ENCODE measurements at regions not wholly inside any gene's neighbourhood (a gene's known extent, or its start where the extent isn't known, plus 50 kb on each side); places are given as distances from the start of the nearest gene placed in this dataset.
"Not testable (repeated sequence)": the region's sequence is repeated elsewhere in the genome, so short reads cannot be mapped to it uniquely, and the experiment has no call there.

DNA sequence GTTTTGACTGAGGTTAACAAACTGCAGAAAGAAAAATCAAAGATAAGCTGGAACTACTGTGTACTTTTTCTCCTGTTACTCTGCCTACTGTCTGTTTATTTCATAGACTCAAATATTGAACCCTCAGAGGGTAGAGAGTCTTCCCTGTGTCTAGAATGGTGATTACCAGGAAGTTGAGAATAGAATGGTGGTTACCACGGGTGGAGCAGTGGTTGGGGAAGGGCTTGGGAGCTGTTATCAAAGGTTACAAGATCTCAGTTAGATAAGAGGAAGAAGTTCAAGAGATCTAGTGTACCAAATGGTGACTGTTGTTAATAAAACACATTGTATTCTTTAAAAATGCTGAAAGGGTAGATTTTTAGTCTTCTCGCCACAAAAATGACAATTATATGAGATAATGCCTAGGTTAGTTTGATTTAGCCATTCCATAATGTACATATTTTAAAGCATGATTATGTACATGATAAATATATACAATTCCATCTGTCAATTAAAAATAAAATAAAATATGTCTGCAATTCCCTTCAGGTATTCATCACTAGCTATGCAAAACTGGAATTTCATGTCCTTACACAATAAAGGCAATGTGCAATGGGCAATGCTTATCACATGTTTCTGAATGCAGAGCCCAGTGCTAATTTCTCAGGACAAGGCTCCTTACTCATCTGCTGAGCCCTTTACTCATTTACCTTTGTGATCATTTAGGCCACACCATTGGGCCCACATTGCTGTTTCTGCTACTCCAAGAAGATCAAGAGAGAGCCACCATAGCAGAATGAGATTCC is 474.3 kb upstream of the CAMK1G start:
- DNase-seq (ENCODE audit: low spot score), result no peak

DNA sequence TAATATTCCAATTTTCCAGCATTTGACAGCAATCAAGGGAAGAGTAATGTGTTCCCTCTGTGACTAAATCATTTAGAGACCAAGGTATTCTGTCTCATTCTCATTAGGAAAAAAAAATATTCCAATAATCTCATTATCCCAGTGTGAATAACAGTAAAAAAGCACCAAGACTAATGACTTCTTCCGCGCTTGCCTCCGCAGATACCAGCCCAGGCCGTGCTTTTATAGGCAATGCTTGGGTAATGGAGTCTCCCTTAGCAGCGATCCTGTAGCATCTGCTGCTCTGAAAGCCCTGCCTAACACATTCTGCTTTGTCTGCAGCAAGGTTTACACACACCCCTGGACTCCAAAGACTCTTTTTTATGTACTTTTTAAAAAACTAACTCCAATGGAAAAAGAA is 470.0 kb upstream of the CAMK1G start:
- no peak for DNase-seq (ENCODE audit: low spot score)

DNA sequence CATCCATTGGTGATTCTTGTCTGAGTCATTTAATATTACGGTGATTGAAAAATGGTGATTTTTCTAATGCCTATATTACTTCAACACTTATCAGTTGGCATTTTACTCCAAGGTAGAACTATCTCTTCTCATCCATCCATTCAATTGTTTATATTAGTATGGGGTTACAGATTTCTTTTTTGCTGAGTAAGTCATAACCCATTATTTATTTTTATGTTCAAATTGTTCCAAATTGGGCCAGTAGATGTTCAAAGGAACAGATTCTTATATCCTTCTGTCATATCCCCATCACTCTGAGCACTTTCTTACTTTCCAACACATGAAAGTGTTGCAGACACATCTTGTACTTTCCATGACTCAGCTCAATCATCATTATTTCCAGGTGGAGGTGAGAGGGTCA is 466.8 kb upstream of the CAMK1G start:
- no peak for DNase-seq (ENCODE audit: low spot score)

DNA sequence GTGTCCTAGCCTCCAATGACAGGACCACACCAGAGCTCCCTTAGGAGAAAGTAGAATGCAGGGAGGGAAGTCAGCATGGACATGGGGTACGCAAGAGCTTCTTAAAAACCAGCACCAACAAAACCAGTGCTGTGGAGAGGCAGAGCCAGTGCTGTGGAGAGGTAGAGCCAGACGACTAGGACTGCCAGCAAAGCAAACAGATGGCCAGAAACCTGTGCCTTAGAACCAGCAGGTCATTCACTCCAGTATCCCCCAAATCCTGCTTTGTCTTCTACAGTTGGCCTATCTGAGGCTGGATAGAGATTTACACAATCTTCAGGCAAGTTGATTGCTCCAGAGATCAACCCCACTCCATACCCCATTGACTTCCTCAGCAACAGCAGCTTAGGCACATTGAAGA is 459.9 kb upstream of the CAMK1G start:
- DNase-seq (ENCODE audit: low spot score), result no peak

DNA sequence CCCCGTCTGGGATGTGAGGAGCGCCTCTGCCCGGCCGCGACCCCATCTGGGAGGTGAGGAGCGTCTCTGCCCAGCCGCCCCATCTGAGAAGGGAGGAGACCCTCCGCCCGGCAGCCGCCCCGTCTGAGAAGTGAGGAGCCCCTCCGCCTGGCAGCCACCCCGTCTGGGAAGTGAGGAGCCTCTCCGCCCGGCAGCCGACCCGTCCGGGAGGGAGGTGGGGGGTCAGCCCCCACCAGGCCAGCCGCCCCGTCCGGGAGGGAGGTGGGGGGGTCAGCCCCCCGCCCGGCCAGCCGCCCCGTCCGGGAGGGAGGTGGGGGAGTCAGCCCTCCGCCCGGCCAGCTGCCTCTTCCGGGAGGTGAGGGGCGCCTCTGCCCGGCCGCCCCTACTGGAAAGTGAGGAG is 454.4 kb upstream of the CAMK1G start:
- not testable (repeated sequence) for DNase-seq (ENCODE audit: low spot score)

DNA sequence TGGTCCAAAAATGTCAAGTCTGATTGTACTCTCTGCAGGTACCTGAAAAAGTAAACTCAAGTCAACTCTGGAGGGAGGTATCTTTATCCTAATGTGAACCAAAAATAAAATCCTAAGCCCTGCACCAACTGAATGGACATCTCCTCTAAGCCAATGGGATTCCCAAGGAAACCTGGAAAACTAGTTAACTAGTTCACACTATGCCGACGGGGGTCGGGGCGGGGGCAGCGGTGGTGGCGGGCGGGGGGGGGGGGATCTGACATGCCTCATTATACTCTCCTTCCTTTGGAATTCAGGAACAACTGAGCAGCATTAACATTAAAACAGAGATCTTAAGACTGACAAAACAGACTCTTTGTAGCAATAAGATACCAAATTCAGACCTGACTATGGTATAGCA is 452.6 kb upstream of the CAMK1G start:
- no peak for DNase-seq (ENCODE audit: low spot score)

DNA sequence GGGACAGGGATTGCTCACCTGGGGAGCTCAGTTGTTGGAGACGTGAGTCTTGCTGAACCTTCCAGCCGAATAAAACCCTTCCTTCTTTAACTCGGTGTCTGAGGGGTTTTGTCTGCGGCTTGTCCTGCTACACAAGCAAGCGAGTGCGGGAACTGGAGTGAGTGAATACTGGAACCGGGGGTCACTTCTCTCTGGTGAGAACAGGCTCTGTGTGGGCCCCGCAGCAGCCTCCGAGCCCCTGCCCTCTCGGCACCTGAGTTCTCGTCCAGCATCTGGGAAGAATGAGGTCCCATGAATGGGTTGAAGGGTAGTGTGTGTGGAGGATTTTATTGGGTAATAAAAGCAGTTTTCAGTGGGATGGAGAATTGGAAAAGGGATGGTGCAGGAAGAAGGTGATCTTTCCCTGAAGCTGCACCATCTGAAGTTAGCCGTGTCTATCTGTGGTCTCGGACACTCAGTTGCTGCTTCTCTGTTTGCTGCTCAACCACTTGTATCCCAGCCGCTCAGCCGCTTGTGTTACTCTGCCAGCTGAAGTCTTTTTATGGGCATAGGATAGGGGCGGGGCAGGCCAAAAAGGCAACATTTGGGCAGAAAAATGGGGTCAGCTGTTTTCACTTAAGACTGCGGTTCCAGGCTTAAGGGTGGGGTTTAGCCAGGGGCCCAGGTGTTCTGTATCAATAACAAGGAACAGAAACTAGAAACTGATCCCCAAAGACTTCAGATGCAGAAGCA is 450.6 kb upstream of the CAMK1G start:
- no peak for DNase-seq (ENCODE audit: low spot score)

DNA sequence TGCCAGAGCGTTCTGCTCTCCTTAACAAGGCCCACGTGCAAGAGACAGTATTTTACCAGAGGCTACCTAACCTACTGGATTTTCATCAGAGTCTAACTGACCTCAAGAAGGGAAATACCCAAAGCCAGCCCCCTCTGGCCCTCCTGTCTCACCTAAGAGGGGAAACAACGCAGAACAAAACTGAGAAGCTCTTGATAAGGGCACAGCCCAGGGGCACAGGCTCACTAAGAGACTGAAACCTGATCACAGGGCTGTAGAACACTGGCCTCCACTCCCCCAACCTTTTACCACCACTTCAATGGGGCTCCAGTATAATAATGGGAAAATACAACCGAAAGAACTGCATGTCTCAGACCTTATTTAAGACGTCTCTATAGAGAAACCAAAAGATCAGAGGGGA is 449.5 kb upstream of the CAMK1G start:
- DNase-seq (ENCODE audit: low spot score), result no peak

DNA sequence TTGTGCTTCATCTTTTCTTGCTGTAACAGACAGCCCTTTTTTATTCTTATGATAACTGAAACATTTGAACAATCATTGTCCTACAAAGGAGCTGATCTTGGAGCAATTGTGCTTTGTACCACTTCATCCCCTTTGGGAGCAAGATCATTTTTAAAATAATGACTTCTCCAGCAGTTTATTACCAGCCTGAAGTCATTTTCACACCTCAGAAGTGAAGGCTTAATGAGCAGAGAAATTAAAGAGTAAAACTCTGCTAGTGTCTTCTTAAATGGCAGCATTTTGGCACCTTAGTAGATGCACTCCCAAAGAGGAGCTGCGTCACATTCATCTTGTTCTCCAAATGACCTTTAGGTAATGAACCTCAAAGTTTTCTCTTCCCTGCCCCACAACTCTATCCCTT is 439.6 kb upstream of the CAMK1G start:
- DNase-seq (ENCODE audit: low spot score), result no peak

DNA sequence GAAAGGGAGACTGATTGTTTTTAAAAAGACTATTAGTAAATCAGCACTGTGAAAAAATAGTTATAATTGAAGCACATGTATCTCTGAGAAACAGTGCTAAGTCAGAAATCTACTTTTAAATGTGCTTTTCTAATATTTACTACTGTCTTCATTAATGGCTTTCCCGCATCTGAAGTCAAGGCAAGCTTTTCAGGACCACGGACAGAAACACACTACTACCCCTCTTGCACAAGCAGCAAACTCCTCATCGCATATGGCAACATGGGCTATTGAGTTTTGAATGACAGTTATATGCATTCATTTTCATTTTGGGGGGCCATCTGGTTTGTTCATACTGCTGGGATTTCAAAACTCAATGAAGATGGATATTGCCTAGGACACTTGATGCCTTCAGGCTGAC is 433.4 kb upstream of the CAMK1G start:
- DNase-seq (ENCODE audit: low spot score), result peak; percentile 58

DNA sequence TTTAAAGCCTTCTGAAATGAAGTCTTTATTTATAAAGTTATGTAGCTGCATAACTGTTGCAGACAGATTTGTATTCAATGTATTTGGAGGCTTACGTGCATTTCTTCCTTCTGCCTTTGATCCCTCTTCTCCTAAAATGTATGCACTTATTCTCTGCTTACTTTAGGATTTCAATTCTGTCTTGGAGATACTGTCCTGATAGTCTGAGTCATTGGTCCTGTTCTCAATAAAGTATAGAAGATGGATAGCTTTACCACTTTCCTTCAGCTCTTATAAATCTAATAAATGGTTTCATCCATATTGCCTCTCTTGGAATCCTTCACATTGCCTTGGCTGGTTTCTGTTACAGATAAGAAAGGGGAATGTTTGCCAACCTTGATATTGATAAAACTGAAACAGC is 430.1 kb upstream of the CAMK1G start:
- DNase-seq (ENCODE audit: low spot score), result no peak

DNA sequence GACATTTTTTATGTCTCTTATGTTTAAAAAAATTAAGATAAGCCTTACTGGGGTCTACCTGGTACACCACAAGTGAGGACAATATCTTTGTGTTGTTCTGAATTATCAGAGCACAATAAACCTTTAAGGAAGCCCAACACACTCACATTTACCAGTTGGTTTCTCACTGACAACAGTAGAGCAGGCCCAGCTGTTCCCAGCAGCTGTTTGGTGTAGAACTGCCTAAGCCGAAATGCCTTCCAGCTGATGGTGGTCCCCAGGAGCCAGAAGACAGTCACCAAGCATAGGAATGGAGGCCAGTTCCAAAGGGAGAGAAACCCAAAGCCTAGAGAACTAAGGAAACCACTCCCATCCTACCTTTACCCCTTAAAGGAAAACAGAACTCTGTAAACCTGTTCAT is 428.6 kb upstream of the CAMK1G start:
- DNase-seq (ENCODE audit: low spot score), result no peak

DNA sequence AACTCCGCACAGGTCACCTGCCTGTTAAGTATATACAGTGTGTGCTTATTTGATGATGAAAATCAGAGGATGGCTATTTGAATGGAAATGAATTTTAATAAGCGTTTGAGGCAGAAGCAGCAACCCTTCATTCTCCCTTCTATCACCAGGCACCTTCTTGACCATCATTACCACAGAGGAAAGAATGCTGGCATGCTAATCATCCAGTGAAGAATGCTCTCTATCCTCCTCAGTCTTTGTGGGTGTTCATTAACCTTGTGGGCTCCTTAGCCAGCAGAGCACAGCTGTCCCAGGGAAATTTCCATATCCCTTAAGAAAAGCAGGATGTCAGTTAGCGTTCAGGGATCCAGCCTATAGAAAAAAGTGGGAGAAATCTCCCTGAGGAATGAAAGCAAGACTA is 428.0 kb upstream of the CAMK1G start:
- DNase-seq (ENCODE audit: low spot score), result no peak

DNA sequence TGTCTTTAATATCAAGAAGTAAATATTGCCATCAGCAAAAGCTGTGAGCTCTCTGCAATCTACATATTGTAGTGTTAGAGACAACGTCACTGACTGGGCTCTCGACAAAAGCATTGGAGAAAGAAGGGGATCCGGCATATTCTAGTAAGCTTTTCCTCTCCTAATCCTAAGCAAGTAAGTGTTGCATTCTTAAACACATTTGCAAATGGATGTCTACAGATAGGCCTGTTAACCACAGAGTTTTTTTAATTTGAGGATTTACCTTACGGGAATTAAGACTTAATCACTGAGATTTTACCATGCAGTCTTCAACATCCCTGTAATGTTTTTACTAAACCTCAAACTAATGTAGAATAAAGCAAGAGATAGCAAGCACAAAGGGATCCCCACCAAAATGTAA is 426.5 kb upstream of the CAMK1G start:
- no peak for DNase-seq (ENCODE audit: low spot score)

DNA sequence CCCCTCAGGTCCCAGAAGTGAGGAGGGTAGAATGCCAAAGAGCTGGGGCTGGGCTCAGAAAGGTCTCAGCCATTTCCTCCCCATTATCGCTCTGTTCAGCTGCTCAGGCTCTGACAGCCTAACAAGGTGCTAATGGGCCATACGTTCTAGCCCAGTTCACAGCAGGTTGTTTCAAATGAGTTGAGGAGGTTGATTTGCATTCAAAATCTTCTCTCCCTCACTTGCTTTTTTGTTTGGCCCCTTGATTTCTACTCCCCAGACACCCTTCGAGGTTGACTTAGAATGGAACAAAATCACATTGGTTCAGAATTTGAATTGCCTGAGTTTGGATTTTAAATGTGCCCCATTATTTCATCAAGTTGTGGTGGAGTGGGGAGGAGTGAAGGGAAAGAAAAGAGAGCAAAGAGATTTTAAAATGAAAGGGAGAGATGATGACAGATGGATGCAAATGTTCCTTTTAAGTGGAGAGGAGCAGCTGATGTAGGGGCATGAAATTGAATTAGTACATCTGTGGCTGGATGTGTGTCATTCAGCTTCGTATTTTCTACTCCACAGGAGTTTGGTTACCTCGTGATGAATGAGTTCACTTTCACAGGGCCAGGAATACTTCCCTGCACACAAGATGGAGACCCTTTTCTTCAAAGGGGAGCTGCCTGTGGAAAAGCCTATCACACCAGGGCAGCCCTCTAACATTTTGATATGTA is 425.8 kb upstream of the CAMK1G start:
- no peak for DNase-seq (ENCODE audit: low spot score)

DNA sequence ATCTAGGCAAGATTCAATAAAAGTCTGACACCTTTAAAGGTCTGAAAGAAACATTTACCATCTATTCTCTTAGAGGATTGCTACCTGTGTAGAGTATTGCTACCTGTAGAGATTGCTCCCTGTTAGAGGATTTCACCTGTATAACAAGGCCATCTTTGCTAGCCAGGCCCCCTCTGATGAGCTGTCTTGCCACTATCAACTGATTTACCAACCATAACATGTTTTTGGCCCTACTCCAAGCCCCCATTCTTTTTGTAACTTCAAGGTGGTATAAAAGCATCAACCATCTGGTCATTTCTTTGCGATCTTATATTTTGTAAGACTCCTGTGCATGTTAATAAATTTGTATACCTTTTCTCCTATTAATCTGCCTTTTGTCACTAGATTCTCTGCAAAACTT is 424.7 kb upstream of the CAMK1G start:
- no peak for DNase-seq (ENCODE audit: low spot score)

DNA sequence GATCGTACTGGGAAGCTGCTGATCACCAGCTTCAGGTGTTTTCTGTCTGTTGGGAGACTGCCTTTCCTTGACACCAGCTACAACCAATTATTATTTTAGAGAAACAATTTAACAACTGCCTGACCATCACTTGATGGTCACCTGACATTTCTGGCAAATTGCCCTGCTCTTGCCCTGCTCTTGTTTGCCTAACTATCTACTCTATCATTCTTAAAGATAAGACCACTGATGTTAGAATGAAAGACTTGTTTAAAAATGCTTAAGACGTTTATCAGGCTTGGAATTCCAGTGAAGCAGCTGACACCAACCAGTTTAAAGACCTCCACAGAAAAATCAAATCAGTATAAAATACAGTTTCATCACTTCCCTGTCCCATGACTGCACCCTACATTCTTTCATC is 423.3 kb upstream of the CAMK1G start:
- DNase-seq (ENCODE audit: low spot score), result no peak

DNA sequence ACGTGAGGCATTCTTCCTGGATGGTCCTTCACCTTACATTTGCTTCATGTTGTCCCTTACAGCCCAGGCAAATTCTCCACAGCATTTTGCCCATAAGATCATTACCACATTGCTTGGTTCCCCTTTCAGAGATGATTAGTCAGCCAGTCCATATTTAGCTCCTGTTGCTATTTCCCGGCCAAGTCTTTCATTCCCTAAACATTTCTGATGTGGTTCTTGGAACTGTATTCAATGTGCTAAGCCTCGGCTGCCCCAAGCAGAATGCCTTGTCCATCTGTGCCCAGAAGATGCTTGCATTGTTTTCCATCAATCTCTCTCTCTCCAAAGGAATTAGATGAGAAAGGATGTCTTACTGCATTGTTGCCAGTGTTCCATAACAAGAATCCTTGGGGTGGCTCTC is 420.9 kb upstream of the CAMK1G start:
- no peak for DNase-seq (ENCODE audit: low spot score)

DNA sequence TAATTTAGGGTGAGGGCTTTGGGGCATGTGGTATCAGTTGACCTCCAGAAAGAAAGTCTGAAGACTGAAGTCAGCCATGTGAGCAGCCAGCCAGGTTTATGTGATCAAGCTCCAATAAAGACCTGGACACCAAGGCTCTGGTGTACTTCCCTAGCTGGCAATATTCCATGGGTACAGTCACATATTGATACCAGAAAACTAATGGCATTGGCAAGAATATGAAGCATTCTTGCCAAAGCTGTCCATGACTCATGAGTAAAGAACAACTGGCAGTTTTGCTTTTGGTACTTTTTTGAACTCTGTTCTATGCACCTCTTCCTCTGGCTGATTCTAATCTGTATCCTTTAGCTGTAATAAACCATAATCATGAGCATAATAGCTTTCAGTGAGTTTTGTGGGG is 415.3 kb upstream of the CAMK1G start:
- DNase-seq (ENCODE audit: low spot score), result no peak

DNA sequence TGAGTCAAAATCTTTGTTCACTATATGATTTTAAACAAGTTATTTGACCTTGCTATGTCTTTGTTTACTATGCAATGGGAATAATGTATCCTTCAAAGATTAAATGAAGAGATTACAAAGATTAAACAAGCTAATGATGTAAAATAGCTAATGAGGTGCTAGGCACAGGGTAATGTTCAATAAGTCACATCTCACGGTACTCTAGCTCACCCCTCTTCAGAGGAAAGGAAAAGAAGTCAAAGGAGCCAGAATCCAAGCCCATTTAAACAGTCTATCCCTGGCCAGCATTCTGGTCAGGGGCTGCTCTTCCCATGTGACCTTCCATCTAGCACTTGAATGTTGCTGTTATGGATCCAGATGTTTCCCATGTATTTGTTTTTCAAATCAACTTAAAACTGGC is 412.4 kb upstream of the CAMK1G start:
- no peak for DNase-seq (ENCODE audit: low spot score)

DNA sequence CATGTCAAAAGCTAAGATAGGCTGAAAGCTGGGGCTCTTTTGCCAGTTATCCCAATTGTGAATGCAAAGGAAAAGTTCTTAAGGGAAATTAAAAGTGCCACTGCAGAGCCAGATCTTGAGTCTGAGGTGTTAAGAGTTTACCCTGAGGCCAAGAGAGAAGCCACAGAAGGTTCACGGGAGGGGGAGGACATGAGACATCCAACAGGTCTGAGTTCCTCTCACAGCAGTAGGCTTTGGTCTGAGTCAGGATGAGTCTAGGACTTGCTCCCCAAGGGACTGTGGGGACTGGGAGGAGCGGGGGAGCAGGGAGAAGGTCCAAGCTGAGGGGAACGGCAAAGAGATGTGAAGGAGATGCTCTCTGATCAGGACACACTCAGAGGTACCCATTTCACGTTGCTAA is 411.2 kb upstream of the CAMK1G start:
- DNase-seq (ENCODE audit: low spot score), result no peak

DNA sequence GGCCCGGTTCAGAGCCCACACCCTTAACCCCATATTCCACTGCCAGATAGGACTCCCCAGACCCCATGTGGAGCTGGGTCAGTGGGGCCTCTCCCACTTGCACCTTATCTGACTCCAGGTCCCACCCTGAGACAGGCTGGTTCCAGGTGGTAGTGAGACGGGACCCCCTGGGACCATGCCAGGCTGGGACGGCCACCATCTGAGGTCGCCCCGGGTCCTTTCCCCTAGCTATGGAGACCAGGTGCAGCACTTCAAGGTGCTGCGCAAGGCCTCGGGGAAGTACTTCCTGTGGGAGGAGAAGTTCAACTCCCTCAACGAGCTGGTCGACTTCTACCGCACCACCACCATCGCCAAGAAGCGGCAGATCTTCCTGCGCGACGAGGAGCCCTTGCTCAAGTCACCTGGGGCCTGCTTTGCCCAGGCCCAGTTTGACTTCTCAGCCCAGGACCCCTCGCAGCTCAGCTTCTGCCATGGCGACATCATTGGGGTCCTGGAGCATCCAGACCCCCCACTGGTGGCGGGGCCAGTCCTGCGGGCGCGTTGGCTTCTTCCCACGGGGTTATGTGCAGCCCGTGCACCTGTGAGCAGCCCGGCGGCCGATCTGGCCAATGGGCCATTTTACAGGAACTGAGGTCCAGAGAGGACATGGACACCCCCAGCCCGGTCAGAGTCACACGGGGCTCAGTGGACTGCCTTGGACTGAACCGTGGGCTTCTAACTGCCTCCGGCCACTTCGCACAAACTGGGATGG is 410.5 kb upstream of the CAMK1G start:
- not testable (repeated sequence) for DNase-seq (ENCODE audit: low spot score)

DNA sequence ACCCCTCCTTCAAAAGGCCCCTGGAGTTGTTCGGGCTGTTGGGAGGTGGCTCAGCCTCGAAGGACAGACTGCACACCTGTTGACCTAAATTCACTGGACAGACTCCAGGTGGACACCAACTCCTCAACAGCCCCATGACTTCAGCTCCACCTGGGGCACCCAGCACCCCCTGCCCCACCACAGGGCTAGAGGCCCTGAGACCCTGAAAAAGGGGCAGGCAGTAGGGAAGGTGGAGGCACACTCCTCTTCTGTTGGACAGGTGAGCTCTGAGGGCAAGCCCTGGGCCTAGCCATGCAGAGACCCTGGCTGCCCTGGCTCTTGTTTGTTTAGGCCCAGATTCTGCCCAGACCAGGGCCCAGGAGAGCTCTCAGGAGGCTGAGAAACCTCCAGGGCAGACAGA is 409.7 kb upstream of the CAMK1G start:
- DNase-seq (ENCODE audit: low spot score), result not testable (repeated sequence)

All from RKO (cell line).